HG03432 (cell line): ENCODE measurements at regions not wholly inside any gene's neighbourhood (a gene's known extent, or its start where the extent isn't known, plus 50 kb on each side); places are given as distances from the start of the nearest gene placed in this dataset.
"Not testable (repeated sequence)": the region's sequence is repeated elsewhere in the genome, so short reads cannot be mapped to it uniquely, and the experiment has no call there.

ENCODE experiments used
- ATAC-seq: cut with Tn5 transposase; IDR thresholded peaks from one replicate; pipeline ENCODE4 v1.9.1; 2021; ENCODE audit warnings: mild to moderate bottlenecking, moderate library complexity; ENCODE audit not compliant: unreplicated experiment

DNA sequence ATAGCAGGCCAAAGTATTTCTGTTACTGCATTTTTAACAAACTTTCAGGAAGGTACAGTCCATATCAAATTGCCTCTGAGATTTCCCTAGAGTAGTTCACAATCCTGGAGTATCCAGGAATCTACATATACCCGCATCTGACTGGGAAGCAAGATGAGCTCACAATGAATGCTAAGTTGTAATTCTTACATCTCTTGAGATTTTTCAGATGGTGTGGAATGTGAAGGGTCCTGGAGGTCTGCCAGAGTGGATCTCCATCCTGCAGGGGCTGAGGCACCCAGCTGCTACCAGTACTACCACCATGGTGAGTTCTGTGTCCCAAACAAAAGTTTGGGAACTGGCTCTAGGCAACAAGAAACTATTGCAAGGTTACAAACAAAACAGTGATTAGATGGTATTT, 156.7 kb upstream of the CCDC54 start:
- no peak for ATAC-seq

DNA sequence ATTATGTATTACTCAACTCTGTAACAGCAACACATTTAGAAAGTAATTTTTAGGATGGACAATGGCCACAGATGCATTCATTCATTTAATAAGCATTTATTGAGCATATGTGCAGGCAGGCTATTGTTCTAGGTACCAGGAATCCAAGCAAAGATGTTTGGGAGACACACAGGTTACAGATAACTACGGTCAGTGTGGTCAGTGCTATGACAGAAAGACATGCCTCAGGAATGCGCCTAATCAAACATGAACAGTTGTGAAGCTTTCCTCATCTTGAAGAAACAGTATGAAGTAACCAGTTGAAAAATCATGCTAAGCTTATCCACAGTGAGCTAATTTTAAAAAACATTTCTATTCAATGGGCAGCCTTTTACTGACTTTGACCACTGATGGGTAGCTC, 155.4 kb upstream of the CCDC54 start:
- no peak for ATAC-seq

DNA sequence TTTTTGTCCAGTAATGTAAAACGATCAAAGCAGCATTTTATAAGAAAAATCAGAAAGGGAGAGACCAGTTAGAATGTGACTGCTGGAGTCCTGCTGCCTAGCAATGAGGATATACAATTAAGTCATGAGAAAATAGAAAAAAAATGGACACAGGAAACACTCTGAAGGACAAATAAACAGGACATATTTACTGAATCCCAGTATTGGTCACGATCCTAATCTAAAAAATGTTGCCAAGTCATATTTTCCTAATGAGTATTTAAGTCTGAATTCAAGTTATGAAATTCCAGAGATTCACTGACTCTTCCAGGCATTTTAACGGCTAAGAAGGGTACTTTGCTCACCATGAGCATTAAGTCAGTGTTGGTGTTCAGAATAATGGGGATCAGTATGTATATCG, 154.3 kb upstream of the CCDC54 start:
- ATAC-seq, result no peak

DNA sequence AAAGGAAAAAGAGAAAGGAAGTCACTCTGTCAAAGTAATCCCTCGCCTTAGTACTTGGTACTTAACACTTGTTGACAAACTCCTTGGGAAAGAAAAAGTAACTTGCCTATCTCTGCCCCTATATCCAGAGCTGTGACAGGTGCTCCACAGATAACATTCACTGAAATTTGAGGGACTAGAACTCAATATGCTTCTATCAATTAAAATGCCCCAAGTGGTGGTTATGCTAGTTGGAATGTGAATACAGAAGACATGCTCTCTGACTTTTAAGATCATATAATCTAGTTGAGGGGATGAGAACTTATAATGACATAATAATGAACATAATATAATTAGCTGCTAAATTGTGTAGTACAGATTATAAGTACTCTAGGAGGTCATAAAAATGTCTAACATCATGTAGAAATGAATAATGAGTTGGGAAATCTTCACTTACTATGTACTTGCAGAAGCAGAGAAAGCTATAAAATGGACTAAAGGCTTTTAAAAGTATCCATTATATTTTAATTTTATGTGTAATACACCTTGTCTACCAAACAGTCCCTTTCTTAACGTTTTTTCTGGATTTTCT, 153.1 kb upstream of the CCDC54 start:
- no peak for ATAC-seq

DNA sequence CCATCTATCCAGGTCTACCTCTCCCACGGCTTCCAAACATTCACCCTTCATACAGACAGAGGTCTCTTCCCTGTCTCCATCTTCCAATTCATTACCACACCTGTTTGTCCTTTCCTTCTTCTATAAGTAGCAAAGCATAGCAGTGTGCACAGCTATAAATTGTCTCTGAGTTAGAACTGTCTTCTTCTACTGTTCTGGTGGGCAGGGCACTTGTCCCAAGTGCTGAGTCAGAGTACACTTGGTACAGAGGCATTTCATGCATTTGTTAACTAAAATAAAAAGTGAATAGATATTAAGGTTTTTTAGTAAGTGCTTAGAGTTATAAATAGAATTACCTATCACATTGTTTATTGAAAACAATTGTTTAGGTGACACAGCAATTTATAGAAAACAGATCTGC, 150.1 kb upstream of the CCDC54 start:
- no peak for ATAC-seq

- not testable (repeated sequence) for ATAC-seq
Observed at GRCh38 chr3:107233877-107234276, 143.4 kb upstream of the CCDC54 start.

DNA sequence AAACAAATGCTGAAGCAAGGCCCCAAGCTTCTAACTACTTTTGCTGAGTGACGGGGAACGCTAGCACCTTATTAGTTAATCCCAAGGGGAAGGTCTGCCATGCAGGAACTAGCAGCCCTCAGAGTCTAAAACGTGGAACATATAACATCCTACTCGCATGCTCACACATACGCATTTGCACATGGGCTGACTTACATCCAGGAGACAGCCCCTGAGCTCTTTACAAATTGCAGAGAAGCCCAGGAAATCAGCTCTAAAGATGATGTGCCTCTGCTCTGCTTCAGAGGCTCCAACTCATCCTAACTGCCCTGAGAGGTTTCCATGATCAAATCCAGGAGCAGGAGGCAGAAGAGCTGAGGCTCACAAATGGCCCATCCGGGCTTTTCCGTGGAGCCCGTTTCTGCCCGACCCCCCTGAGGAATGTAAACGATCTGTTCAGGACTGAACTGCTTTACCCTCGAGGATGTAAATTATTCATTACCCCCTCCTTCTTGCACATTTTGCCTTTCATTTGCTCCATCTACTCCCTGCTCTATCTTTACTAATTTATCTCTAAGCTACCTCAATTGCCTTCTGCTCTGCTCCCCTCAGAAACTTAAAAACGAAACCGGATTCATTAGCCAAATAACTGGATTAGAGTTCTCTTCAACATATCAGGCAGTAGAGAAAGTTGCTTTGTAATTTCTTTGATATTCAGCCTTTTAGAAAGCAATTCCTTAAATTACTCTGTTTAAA, 141.9 kb upstream of the CCDC54 start:
- ATAC-seq, result no peak

DNA sequence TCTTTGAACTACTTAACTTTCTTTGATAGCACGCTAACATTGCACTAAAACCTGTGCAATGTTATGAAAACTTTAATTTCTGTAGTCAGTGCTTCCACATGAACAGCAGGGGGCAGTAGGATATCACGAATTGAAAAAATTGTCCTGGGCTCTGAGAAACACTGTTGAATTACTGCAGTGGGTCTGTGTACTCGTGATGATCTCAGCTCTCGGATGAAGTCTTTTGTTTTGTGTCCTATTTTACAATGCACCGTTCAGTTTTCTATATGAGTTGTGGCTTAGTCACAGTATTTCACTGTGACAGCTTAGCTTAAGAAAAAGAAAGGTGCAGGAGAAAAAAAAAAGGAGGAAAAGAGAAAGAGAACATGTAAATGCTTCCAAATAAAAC, 141.3 kb upstream of the CCDC54 start:
- ATAC-seq, result peak; percentile 57

DNA sequence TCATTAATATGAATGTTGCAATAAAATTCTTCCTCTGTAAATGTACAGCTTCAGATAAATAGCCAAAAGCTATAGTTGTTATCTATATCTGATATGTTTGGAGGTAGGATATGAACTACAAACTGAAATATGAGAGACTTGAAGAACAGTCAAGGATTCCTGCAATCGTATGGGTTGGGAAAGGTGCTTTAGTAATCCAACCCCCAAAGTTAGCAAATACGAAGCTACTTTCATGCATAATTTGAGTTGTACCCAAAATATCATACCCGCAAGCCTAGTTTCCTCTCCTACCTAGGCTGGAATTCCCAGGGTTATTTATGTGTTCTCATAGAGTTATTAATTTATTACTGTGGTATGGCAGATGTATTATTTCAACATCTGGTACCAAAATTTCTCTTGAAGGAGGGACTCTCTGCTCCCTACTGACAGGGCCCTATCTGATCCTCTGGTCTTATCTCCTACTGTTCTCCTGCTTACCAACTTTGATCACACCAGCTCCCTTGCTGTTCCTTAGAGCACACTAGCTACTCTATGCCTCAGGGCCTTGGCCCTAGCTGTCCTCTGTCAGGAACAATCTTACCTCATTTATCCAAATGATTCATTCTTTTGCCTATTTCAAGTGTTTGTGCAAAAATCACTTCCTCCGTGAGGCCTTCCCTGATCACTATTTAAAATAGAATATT, 140.4 kb upstream of the CCDC54 start:
- no peak for ATAC-seq

GRCh38 chr3:107238787-107239186, 138.5 kb upstream of the CCDC54 start:
- no peak for ATAC-seq

- ATAC-seq, result no peak
Observed at GRCh38 chr3:107239703-107240102, 137.5 kb upstream of the CCDC54 start.

GRCh38 chr3:107240183-107241091, 136.8 kb upstream of the CCDC54 start:
- ATAC-seq, result peak; percentile 95

- ATAC-seq, result peak; percentile 44
Observed at GRCh38 chr3:107241217-107241616, 136.0 kb upstream of the CCDC54 start.

DNA sequence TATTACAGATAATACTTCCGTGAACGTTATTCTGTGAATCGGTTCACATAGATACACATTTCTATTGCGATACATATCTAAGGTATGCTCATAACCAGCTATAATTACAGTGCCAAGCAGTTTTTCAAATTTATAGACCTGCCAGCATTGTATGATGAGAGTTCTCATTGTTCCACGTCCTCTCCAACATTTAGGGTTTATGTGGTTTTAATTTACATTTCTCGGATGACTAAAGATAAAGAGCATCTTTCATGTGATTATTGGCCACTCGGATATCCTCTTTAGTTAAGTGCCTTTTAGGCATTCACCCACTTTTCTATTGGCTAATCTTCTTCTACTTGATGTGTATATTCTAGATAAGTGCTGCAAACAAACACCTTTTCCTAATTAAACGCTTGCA, 134.7 kb upstream of the CCDC54 start:
- ATAC-seq, result no peak

GRCh38 chr3:107247116-107247515, 130.1 kb upstream of the CCDC54 start:
- ATAC-seq, result no peak

DNA sequence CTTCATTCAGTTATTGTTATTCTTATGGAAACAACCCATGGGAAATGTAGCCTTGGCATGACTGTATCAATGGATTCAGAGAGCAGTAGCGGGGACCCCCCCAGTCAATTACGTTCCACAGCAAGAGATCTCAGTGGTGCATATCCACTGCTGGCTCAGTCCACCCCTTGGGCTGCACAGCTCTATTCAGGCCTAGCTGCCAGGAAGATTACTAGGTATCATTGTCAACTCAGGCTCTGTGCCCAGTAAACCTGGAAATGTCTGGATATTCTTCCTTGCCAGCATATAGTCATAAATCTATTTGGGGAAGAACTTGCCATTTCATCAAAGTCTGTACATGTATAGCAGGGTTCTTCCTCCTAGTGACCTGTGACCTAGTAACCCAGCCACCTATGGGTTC, 128.1 kb upstream of the CCDC54 start:
- ATAC-seq, result no peak

- ATAC-seq, result no peak
Observed at GRCh38 chr3:107250221-107250620, 127.0 kb upstream of the CCDC54 start.

- ATAC-seq, result no peak
Observed at GRCh38 chr3:107251819-107252218, 125.4 kb upstream of the CCDC54 start.

GRCh38 chr3:107256963-107257362, 120.3 kb upstream of the CCDC54 start:
- no peak for ATAC-seq

- ATAC-seq, result no peak
Observed at GRCh38 chr3:107258300-107258699, 118.9 kb upstream of the CCDC54 start.

GRCh38 chr3:107260207-107260606, 117.0 kb upstream of the CCDC54 start:
- ATAC-seq, result no peak
